ENCODE measurements at regions not wholly inside any gene's neighbourhood (a gene's known extent, or its start where the extent isn't known, plus 50 kb on each side); places are given as distances from the start of the nearest gene placed in this dataset.

GRCh38 chr14:22088614-22089342 is 415.2 kb upstream of the OR4E1 start:
- TF ChIP-seq CTCF (conservative IDR thresholded peaks at IDR 0.05; ENCODE audit: low read length) (no peak), EZH2phosphoT487 (IDR thresholded peaks at IDR 0.05; ENCODE audit: borderline replicate concordance) (no peak)

Measured in Loucy (cell line).